ENCODE measurements at regions not wholly inside any gene's neighbourhood (a gene's known extent, or its start where the extent isn't known, plus 50 kb on each side); places are given as distances from the start of the nearest gene placed in this dataset.

GRCh38 chr10:125232841-125233240, 72.5 kb upstream of the CTBP2 start:
- no peak for TF ChIP-seq POLR2A (IDR thresholded peaks at IDR 0.05; ENCODE audit: borderline replicate concordance, extremely low read depth, insufficient read depth, insufficient read length)
- TF ChIP-seq YY1 (IDR thresholded peaks at IDR 0.05; ENCODE audit: extremely low read depth, insufficient replicate concordance, low read depth, low read length) = no peak
- no peak for TF ChIP-seq CTCF (IDR thresholded peaks at IDR 0.05 in 2 of 3, conservative IDR thresholded peaks at IDR 0.05 in 1 of 3; ENCODE audit: borderline replicate concordance in 1 of 3, insufficient read depth in 1 of 3, low read depth in 2 of 3, low read length in 2 of 3)
- TF ChIP-seq JUND (IDR thresholded peaks at IDR 0.05) = no peak
- no peak for TF ChIP-seq ZFX (IDR thresholded peaks at IDR 0.05)
- TF ChIP-seq POLR2AphosphoS5 (IDR thresholded peaks at IDR 0.05; ENCODE audit: low read depth, low read length) = no peak
- no peak for TF ChIP-seq MAX (IDR thresholded peaks at IDR 0.05)
- no peak for TF ChIP-seq ZNF274 (IDR thresholded peaks at IDR 0.05; ENCODE audit: low read depth, low read length)
- no peak for TF ChIP-seq EZH2phosphoT487 (IDR thresholded peaks at IDR 0.05; ENCODE audit: borderline replicate concordance)

Measured in HCT116 (cell line).